ENCODE measurements at regions not wholly inside any gene's neighbourhood (a gene's known extent, or its start where the extent isn't known, plus 50 kb on each side); places are given as distances from the start of the nearest gene placed in this dataset.

DNA sequence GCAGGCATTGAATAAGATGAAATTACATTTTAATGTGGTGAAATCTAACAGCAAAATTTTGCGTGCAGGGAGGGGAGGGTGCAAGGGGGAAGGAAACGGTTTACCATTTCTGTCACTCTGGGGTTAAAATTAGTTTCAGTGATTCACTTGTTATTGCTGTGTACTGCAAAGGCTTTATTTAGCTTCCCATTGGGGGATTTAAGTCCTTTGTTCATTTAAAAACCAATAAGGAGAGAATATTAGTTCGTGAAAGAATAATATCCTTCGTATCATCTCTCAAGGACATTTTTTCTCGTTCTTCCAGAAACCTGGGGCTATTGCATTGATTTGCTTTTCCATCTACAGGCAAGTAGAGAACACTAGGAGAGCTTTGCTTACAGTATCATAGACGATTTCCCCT, 667.8 kb upstream of the RGMB start:
- H3K27ac ChIP-seq (ENCODE audit: low read depth in 1 of 2, low read length in 2 of 2): no peak overlapping the region
- 64% methylated on average over 6 of the region's 6 CpGs for WGBS
- no peak for TF ChIP-seq HNF4G (IDR thresholded peaks at IDR 0.05)
- DNase-seq (ENCODE audit: low spot score): no peak
- H3K27me3 ChIP-seq (ENCODE audit: control insufficient read depth in 4 of 4, insufficient read depth in 4 of 4, low read length in 3 of 4): no peaks in the 10 kb centered on the region
- no peak overlapping the region for H3K9ac ChIP-seq (ENCODE audit: low read depth in 1 of 2, low read length in 2 of 2)
- no peaks in the 10 kb centered on the region for H3K9me3 ChIP-seq (ENCODE audit: control insufficient read depth in 4 of 4, low read length in 3 of 4)
- no peaks in the 10 kb centered on the region for H3K36me3 ChIP-seq (ENCODE audit: control insufficient read depth in 4 of 4, insufficient read depth in 3 of 4, low read depth in 1 of 4, low read length in 3 of 4)
- H3K4me1 ChIP-seq (ENCODE audit: control insufficient read depth in 4 of 4, insufficient read depth in 4 of 4, low read length in 3 of 4): no peaks in the 10 kb centered on the region
- no peak overlapping the region for H3K4me3 ChIP-seq (ENCODE audit: low read depth in 1 of 3, low read length in 3 of 3)

- 63% methylated on average over 4 of the region's 4 CpGs for WGBS
- Histone ChIP-seq H3K4me3 (ENCODE audit: low read depth in 1 of 3, low read length in 3 of 3) (no peak overlapping the region), H3K4me1 (ENCODE audit: control insufficient read depth in 4 of 4, insufficient read depth in 4 of 4, low read length in 3 of 4) (no peaks in the 10 kb centered on the region), H3K9ac (ENCODE audit: low read depth in 1 of 2, low read length in 2 of 2) (no peak overlapping the region), H3K9me3 (ENCODE audit: control insufficient read depth in 4 of 4, low read length in 3 of 4) (no peaks in the 10 kb centered on the region), H3K36me3 (ENCODE audit: control insufficient read depth in 4 of 4, insufficient read depth in 3 of 4, low read depth in 1 of 4, low read length in 3 of 4) (no peaks in the 10 kb centered on the region), H3K27ac (ENCODE audit: low read depth in 1 of 2, low read length in 2 of 2) (no peak overlapping the region), H3K27me3 (ENCODE audit: control insufficient read depth in 4 of 4, insufficient read depth in 4 of 4, low read length in 3 of 4) (no peaks in the 10 kb centered on the region)
- DNase-seq (ENCODE audit: low spot score): no peak
- TF ChIP-seq GABPA (IDR thresholded peaks at IDR 0.05 in 1 of 2, conservative IDR thresholded peaks at IDR 0.05 in 1 of 2) (no peak), FOXA2 (IDR thresholded peaks at IDR 0.05) (no peak), FOXA1 (IDR thresholded peaks at IDR 0.05) (no peak), EGR1 (IDR thresholded peaks at IDR 0.05; ENCODE audit: low read depth in 2 of 2) (no peak)
Measured at GRCh38 chr5:98106116-98107031, 667.1 kb upstream of the RGMB start.

- no peaks in the 10 kb centered on the region for H3K36me3 ChIP-seq (ENCODE audit: control insufficient read depth in 4 of 4, insufficient read depth in 3 of 4, low read depth in 1 of 4, low read length in 3 of 4)
- H3K9ac ChIP-seq (ENCODE audit: low read depth in 1 of 2, low read length in 2 of 2): no peak overlapping the region
- no peak overlapping the region for H3K4me3 ChIP-seq (ENCODE audit: low read depth in 1 of 3, low read length in 3 of 3)
- no peaks in the 10 kb centered on the region for H3K9me3 ChIP-seq (ENCODE audit: control insufficient read depth in 4 of 4, low read length in 3 of 4)
- H3K27ac ChIP-seq (ENCODE audit: low read depth in 1 of 2, low read length in 2 of 2): no peak overlapping the region
- 86% methylated on average over 1 of the region's 1 CpG for WGBS
- no peak for TF ChIP-seq YY1 (IDR thresholded peaks at IDR 0.05)
- no peak for TF ChIP-seq FOXA2 (IDR thresholded peaks at IDR 0.05)
- no peak for TF ChIP-seq HNF4A (conservative IDR thresholded peaks at IDR 0.05)
- TF ChIP-seq FOXA1 (IDR thresholded peaks at IDR 0.05): no peak
- TF ChIP-seq NR2F2 (IDR thresholded peaks at IDR 0.05): no peak
- TF ChIP-seq JUND (IDR thresholded peaks at IDR 0.05): no peak
- no peak for TF ChIP-seq CTCF (IDR thresholded peaks at IDR 0.05; ENCODE audit: low read depth, low read length, missing input control)
- DNase-seq (ENCODE audit: low spot score): no peak
- H3K4me1 ChIP-seq (ENCODE audit: control insufficient read depth in 4 of 4, insufficient read depth in 4 of 4, low read length in 3 of 4): no peaks in the 10 kb centered on the region
- no peaks in the 10 kb centered on the region for H3K27me3 ChIP-seq (ENCODE audit: control insufficient read depth in 4 of 4, insufficient read depth in 4 of 4, low read length in 3 of 4)
Measured at GRCh38 chr5:98108497-98108896, 665.0 kb upstream of the RGMB start.

DNA sequence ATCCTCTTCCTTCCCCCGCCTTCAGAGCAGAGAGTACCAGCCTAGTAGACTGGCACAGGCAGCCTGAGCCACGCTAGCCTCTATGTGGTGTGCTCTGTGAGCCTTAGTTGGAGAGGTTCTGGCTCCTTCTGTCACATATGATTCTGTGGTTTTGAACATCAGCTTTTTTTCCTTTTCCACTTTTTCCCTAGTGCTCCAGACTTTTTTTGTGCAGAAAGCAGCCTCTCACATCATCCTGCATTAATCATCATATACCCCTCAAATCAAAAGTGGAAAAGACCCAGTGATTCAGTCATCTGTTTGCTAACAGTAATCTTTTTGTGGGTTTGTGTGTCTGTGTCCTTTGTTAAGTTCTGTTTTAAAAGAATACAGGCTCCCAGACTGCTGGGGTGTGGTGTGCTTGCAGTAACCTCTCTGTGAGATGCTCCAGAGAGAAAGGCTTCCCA, 663.9 kb upstream of the RGMB start:
- no peak overlapping the region for H3K4me3 ChIP-seq (ENCODE audit: low read depth in 1 of 3, low read length in 3 of 3)
- TF ChIP-seq HNF4G (IDR thresholded peaks at IDR 0.05) (no peak), SP1 (IDR thresholded peaks at IDR 0.05) (no peak), NR2F2 (IDR thresholded peaks at IDR 0.05) (no peak), GABPA (IDR thresholded peaks at IDR 0.05 in 1 of 2, conservative IDR thresholded peaks at IDR 0.05 in 1 of 2) (no peak), YY1 (IDR thresholded peaks at IDR 0.05) (no peak)
- TF ChIP-seq, protein P1, sequence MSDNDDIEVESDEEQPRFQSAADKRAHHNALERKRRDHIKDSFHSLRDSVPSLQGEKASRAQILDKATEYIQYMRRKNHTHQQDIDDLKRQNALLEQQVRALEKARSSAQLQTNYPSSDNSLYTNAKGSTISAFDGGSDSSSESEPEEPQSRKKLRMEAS (IDR thresholded peaks at IDR 0.05): no peak
- no peaks in the 10 kb centered on the region for H3K36me3 ChIP-seq (ENCODE audit: control insufficient read depth in 4 of 4, insufficient read depth in 3 of 4, low read depth in 1 of 4, low read length in 3 of 4)
- no peaks in the 10 kb centered on the region for H3K27me3 ChIP-seq (ENCODE audit: control insufficient read depth in 4 of 4, insufficient read depth in 4 of 4, low read length in 3 of 4)
- no peak overlapping the region for H3K27ac ChIP-seq (ENCODE audit: low read depth in 1 of 2, low read length in 2 of 2)
- no peaks in the 10 kb centered on the region for H3K4me1 ChIP-seq (ENCODE audit: control insufficient read depth in 4 of 4, insufficient read depth in 4 of 4, low read length in 3 of 4)
- no peaks in the 10 kb centered on the region for H3K9me3 ChIP-seq (ENCODE audit: control insufficient read depth in 4 of 4, low read length in 3 of 4)
- WGBS: 47% methylated on average over 2 of the region's 2 CpGs
- no peak overlapping the region for H3K9ac ChIP-seq (ENCODE audit: low read depth in 1 of 2, low read length in 2 of 2)
- DNase-seq (ENCODE audit: low spot score): no peak

All from liver (tissue), 8 donors.